B cell (primary cell): ENCODE measurements at regions not wholly inside any gene's neighbourhood (a gene's known extent, or its start where the extent isn't known, plus 50 kb on each side); places are given as distances from the start of the nearest gene placed in this dataset.

Experiments
- ATAC-seq: fragments of 200-7000 bp; cut with Tn5 transposase; one replicate; pipeline ENCODE4 v1.10.0; 2021; ENCODE audit warnings: low read depth, mild to moderate bottlenecking, moderate number of reproducible peaks, moderate library complexity
- CTCF ChIA-PET: fragments of 350-600 bp; sonication (Branson Sonifier 250); formaldehyde crosslinking; loops from one replicate; lab custom pipeline; 2021; ENCODE audit warnings: antibody characterized with exemption, inconsistent platforms; lab: Charles Lee
- POLR2A ChIA-PET: fragments of 350-600 bp; sonication (Branson Sonifier 250); formaldehyde crosslinking; loops from one replicate; lab custom pipeline; 2021; ENCODE audit warnings: antibody characterized with exemption; lab: Charles Lee
- DNase-seq: peaks from one replicate; pipeline ENCODE4 v3.0.0; 2013
- H2AFZ ChIP-seq: 2 replicates; pipeline ENCODE4 v1.6.1; 2012; ENCODE audit warnings: mild to moderate bottlenecking, low read depth, low read length; ENCODE audit not compliant: insufficient read depth, poor library complexity, severe bottlenecking
- H3K27ac ChIP-seq, 2 donors: 1 replicate in 1 of 2; 2 replicates in 1 of 2; pipeline ENCODE4 v1.5.1; 2012 to 2013; ENCODE audit warnings: low read length in 2 of 2, mild to moderate bottlenecking in 2 of 2, moderate library complexity in 1 of 2
- H3K27me3 ChIP-seq, 4 experiments: fragments of 200-600 bp in 1 of 4; sonication (generic) in 1 of 4; replicated peaks in 1 of 4; 1 replicate in 2 of 4; 2 replicates in 2 of 4; pipeline versions ENCODE4 v1.6.1 to v1.7.0; 2013 to 2016; ENCODE audit warnings: low read length in 3 of 4, mild to moderate bottlenecking in 2 of 4, mixed read lengths in 1 of 4, moderate library complexity in 1 of 4; ENCODE audit not compliant: insufficient read depth in 4 of 4, control insufficient read depth in 3 of 4; ENCODE audit errors: control extremely low read depth in 1 of 4
- H3K36me3 ChIP-seq, 2 experiments: replicated peaks in 1 of 2; 1 replicate in 1 of 2; 2 replicates in 1 of 2; pipeline versions ENCODE4 v1.6.1 to v1.7.1; 2013; ENCODE audit warnings: low read length in 1 of 2; ENCODE audit not compliant: insufficient read depth in 2 of 2, control insufficient read depth in 1 of 2; ENCODE audit errors: control extremely low read depth in 1 of 2, extremely low read depth in 1 of 2
- H3K4me1 ChIP-seq, 2 donors: fragments of 200-600 bp in 1 of 2; sonication (generic) in 1 of 2; 1 replicate in 1 of 2; 2 replicates in 1 of 2; pipeline versions ENCODE4 v1.5.1 to v1.6.1; 2013 to 2017; ENCODE audit warnings: low read length in 2 of 2; ENCODE audit not compliant: control insufficient read depth in 2 of 2, insufficient read depth in 2 of 2
- H3K4me2 ChIP-seq: replicated peaks from 2 replicates; pipeline ENCODE3; 2012; ENCODE audit warnings: mild to moderate bottlenecking, low read depth, low read length; ENCODE audit not compliant: poor library complexity, severe bottlenecking
- H3K4me3 ChIP-seq, 5 experiments: fragments of 200-600 bp in 1 of 5; sonication (generic) in 1 of 5; 1 replicate in 3 of 5; 2 replicates in 2 of 5; pipeline versions ENCODE4 v1.5.1 to v1.7.0; 2011 to 2016; ENCODE audit warnings: low read length in 4 of 5, mild to moderate bottlenecking in 4 of 5, low read depth in 2 of 5, control low read depth in 1 of 5, moderate library complexity in 1 of 5; ENCODE audit not compliant: insufficient read depth in 1 of 5; ENCODE audit errors: control extremely low read depth in 1 of 5, extremely low read depth in 1 of 5
- H3K79me2 ChIP-seq: fragments of 200-600 bp; sonication (generic); one replicate; pipeline ENCODE4 v1.6.0; 2016; ENCODE audit warnings: low read length; ENCODE audit not compliant: control insufficient read depth, insufficient read depth
- H3K9ac ChIP-seq: fragments of 200-600 bp; sonication (generic); 2 replicates; pipeline ENCODE4 v1.6.1; 2017; ENCODE audit warnings: mild to moderate bottlenecking, low read length, moderate library complexity
- H3K9me3 ChIP-seq, 3 donors: one replicate each; pipeline versions ENCODE4 v1.6.1 to v1.7.1; 2013; ENCODE audit warnings: low read length in 2 of 3; ENCODE audit not compliant: control insufficient read depth in 2 of 3, insufficient read depth in 1 of 3; ENCODE audit errors: control extremely low read depth in 1 of 3
- H4K20me1 ChIP-seq: 2 replicates; pipeline ENCODE4 v1.6.0; 2012; ENCODE audit warnings: mild to moderate bottlenecking, low read length; ENCODE audit not compliant: insufficient read depth, control insufficient read depth, poor library complexity, severe bottlenecking
- H3K27ac Mint-ChIP-seq: one replicate; pipeline ENCODE4 v1.8.0; 2021; ENCODE audit warnings: mixed read lengths
- H3K27me3 Mint-ChIP-seq: one replicate; pipeline ENCODE4 v1.8.0; 2021; ENCODE audit warnings: mixed read lengths
- H3K4me1 Mint-ChIP-seq: one replicate; pipeline ENCODE4 v1.8.0; 2021; ENCODE audit warnings: mixed read lengths
- H3K4me3 Mint-ChIP-seq: one replicate; pipeline ENCODE4 v1.8.0; 2021; ENCODE audit warnings: mixed read lengths
- H3K9me3 Mint-ChIP-seq: one replicate; pipeline ENCODE4 v1.8.0; 2022; ENCODE audit warnings: mixed read lengths; ENCODE audit not compliant: insufficient read depth
- EZH2 ChIP-seq: IDR thresholded peaks from 2 replicates; pipeline ENCODE4 v1.6.1; 2012; ENCODE audit warnings: borderline replicate concordance, low read depth, mild to moderate bottlenecking, moderate library complexity, low read length; ENCODE audit not compliant: insufficient read depth, poor library complexity, severe bottlenecking
- WGBS: methylation state at CpG from one replicate; pipeline ENCODE4 v1.1.5; 2013; ENCODE audit warnings: missing lambda C conversion rate; ENCODE audit not compliant: insufficient coverage; 5-methylcytosine and 5-hydroxymethylcytosine counted together
- intact Hi-C: fragments of 100-400 bp; cut with micrococcal nuclease; formaldehyde crosslinking; loops from one replicate; pipeline ENCODE4 v1.10.0; 2022
- TF ChIP-seq, protein P1 (sequence below): fragments of 200-600 bp; IDR thresholded peaks from one replicate; pipeline ENCODE4 v1.8.0; 2022; ENCODE audit warnings: antibody characterized with exemption, mild to moderate bottlenecking

DNA sequence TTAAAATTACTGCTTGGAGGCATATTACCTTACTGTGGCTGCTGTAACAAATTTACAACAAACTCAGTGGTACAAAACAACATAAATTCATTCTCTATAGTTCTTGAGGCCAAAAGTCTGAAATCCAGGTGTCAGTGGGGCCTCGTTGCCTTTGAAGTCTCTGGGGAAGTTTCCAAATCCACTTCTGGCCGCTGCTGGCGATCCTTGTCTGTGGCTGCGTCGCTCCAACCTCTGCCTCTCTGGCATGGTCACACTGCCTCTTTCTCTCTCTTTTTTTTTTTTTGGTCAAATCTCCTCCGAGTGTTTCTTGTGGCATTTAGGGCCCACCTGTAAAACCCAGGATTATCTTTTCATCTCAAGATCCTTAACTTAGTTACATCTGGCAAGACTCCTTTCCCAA is 182.8 kb downstream of the ST6GAL2 start:
- H3K4me3 Mint-ChIP-seq, result no peak overlapping the region
- CTCF ChIA-PET, result no interaction called here
- intact Hi-C loops, result no loop called here

GRCh38 chr2:106704798-106705197 is 181.2 kb downstream of the ST6GAL2 start:
- H2AFZ ChIP-seq, result no peak overlapping the region
- Mint-ChIP-seq H3K27me3 (no peaks in the 10 kb centered on the region), H3K9me3 (no peaks in the 10 kb centered on the region), H3K27ac (no peak overlapping the region), H3K4me1 (no peaks in the 10 kb centered on the region), H3K4me3 (no peak overlapping the region)
- no peak overlapping the region for H3K27ac ChIP-seq
- no peak overlapping the region for H3K4me2 ChIP-seq
- no peak for DNase-seq
- no peak overlapping the region for H3K9ac ChIP-seq
- ChIA-PET CTCF (no interaction called here), POLR2A (no interaction called here)
- no peak for ATAC-seq
- no peaks in the 10 kb centered on the region for H3K9me3 ChIP-seq
- H3K79me2 ChIP-seq, result no peaks in the 10 kb centered on the region
- no peaks in the 10 kb centered on the region for H3K36me3 ChIP-seq
- no peaks in the 10 kb centered on the region for H4K20me1 ChIP-seq
- no peak overlapping the region for H3K4me3 ChIP-seq
- no peaks in the 10 kb centered on the region for H3K4me1 ChIP-seq
- TF ChIP-seq, protein P1, sequence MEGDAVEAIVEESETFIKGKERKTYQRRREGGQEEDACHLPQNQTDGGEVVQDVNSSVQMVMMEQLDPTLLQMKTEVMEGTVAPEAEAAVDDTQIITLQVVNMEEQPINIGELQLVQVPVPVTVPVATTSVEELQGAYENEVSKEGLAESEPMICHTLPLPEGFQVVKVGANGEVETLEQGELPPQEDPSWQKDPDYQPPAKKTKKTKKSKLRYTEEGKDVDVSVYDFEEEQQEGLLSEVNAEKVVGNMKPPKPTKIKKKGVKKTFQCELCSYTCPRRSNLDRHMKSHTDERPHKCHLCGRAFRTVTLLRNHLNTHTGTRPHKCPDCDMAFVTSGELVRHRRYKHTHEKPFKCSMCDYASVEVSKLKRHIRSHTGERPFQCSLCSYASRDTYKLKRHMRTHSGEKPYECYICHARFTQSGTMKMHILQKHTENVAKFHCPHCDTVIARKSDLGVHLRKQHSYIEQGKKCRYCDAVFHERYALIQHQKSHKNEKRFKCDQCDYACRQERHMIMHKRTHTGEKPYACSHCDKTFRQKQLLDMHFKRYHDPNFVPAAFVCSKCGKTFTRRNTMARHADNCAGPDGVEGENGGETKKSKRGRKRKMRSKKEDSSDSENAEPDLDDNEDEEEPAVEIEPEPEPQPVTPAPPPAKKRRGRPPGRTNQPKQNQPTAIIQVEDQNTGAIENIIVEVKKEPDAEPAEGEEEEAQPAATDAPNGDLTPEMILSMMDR, result no peak
- no peak for TF ChIP-seq EZH2
- intact Hi-C loops, result no loop called here
- H3K27me3 ChIP-seq, result no peaks in the 10 kb centered on the region

More for the DNA sequence above, 182.8 kb downstream of the ST6GAL2 start:
- ATAC-seq (no peak), DNase-seq (no peak)
- Histone ChIP-seq H3K27me3 (no peaks in the 10 kb centered on the region), H3K27ac (no peak overlapping the region), H3K79me2 (no peaks in the 10 kb centered on the region), H3K9ac (no peak overlapping the region), H3K4me3 (no peak overlapping the region), H3K4me2 (no peak overlapping the region), H3K4me1 (no peaks in the 10 kb centered on the region), H2AFZ (no peak overlapping the region), H3K36me3 (no peaks in the 10 kb centered on the region), H4K20me1 (no peaks in the 10 kb centered on the region), H3K9me3 (no peaks in the 10 kb centered on the region)
- 89% methylated on average over 6 of the region's 6 CpGs for WGBS
- Mint-ChIP-seq H3K27ac (no peak overlapping the region), H3K27me3 (no peaks in the 10 kb centered on the region), H3K9me3 (no peaks in the 10 kb centered on the region), H3K4me1 (no peaks in the 10 kb centered on the region)
- POLR2A ChIA-PET, result no interaction called here
- TF ChIP-seq EZH2, result no peak
- TF ChIP-seq, protein P1, result no peak
